A549 (cell line): ENCODE measurements at regions not wholly inside any gene's neighbourhood (a gene's known extent, or its start where the extent isn't known, plus 50 kb on each side); places are given as distances from the start of the nearest gene placed in this dataset.

Experiments
- ATAC-seq, 2 experiments: fragments of 200-7000 bp in 1 of 2; fragments of >200 bp in 1 of 2; cut with Nextera tagmentation in 1 of 2; cut with Tn5 transposase in 1 of 2; 3 replicates each; pipeline versions ENCODE4 v1.8.0 to v1.9.1; 2018 to 2020; ENCODE audit warnings: mild to moderate bottlenecking in 1 of 2, moderate library complexity in 1 of 2
- CTCF ChIA-PET: fragments of 300-600 bp; sonication (Branson Sonifier 250); formaldehyde crosslinking; extraction: SDS; loops from one replicate; lab custom pipeline; 2021; ENCODE audit warnings: antibody characterized with exemption, inconsistent platforms; lab: Yijun Ruan, JAX
- POLR2A ChIA-PET: fragments of 350-600 bp; formaldehyde crosslinking; extraction: SDS; loops from one replicate; lab custom pipeline; 2021; ENCODE audit warnings: antibody characterized with exemption, inconsistent platforms; lab: Yijun Ruan, JAX
- DNase-seq, 2 experiments: peaks; one replicate each; pipeline versions ENCODE4 v3.0.0 to v3.0.0-alpha.2; 2011 to 2016; ENCODE audit warnings: low read depth in 1 of 2, low spot score in 1 of 2
- FAIRE-seq: peaks from 2 replicates; lab custom pipeline; 2011; peaks lifted over from hg19 to GRCh38; lab: Jason Lieb, UNC
- H3K27ac ChIP-seq, 2 experiments: fragments of >200 bp; sonication (Bioruptor Twin); formaldehyde crosslinking; 3 replicates each; pipeline ENCODE4 v1.5.1; 2016 to 2017
- H3K4me1 ChIP-seq: fragments of >200 bp; sonication (Bioruptor Twin); formaldehyde crosslinking; 3 replicates; pipeline ENCODE4 v1.6.1; 2016
- H3K4me2 ChIP-seq: fragments of >200 bp; sonication (Bioruptor Twin); formaldehyde crosslinking; 3 replicates; pipeline ENCODE4 v1.6.1; 2016
- H3K4me3 ChIP-seq: fragments of >200 bp; sonication (Bioruptor Twin); formaldehyde crosslinking; 3 replicates; pipeline ENCODE4 v1.5.1; 2016
- H3K9me3 ChIP-seq: fragments of >200 bp; sonication (Bioruptor Twin); formaldehyde crosslinking; 3 replicates; pipeline ENCODE4 v1.6.1; 2016
- BCL3 ChIP-seq: fragments of >200 bp; sonication (Bioruptor Twin); formaldehyde crosslinking; IDR thresholded peaks from 3 replicates; pipeline ENCODE4 v1.6.1; 2016
- CHD2 ChIP-seq: fragments of 150-350 bp; IDR thresholded peaks from 2 replicates; pipeline ENCODE4 v1.6.1; 2014; ENCODE audit warnings: low read length; ENCODE audit not compliant: partially characterized antibody
- E2F6 ChIP-seq: IDR thresholded peaks from 2 replicates; pipeline ENCODE4 v1.6.1; 2012; ENCODE audit warnings: low read depth, borderline replicate concordance
- EHMT2 ChIP-seq: fragments of 200-600 bp; sonication (generic); IDR thresholded peaks from 2 replicates; pipeline ENCODE4 v1.6.1; 2016; ENCODE audit warnings: antibody characterized with exemption, low read depth, mild to moderate bottlenecking, moderate library complexity
- EP300 ChIP-seq, 2 experiments: fragments of >200 bp; sonication (Bioruptor Twin); formaldehyde crosslinking; IDR thresholded peaks; 2 replicates in 1 of 2; 3 replicates in 1 of 2; pipeline ENCODE4 v1.6.1; 2016 to 2017
- FOSL2 ChIP-seq, 2 experiments: fragments of 450-650 bp in 1 of 2; fragments of >200 bp in 1 of 2; sonication (Bioruptor Twin) in 1 of 2; formaldehyde crosslinking; IDR thresholded peaks; 2 replicates each; pipeline versions ENCODE4 v1.5.0 to v1.6.1; 2016 to 2020; ENCODE audit warnings: mild to moderate bottlenecking in 1 of 2, moderate library complexity in 1 of 2
- HOXB13 ChIP-seq: fragments of 250-450 bp; sonication (Bioruptor Pico); IDR thresholded peaks from 2 replicates; pipeline ENCODE4 v1.5.0; 2020; ENCODE audit warnings: low read depth, mild to moderate bottlenecking, moderate library complexity
- KDM5A ChIP-seq: fragments of 200-600 bp; sonication (generic); IDR thresholded peaks from 2 replicates; pipeline ENCODE4 v1.6.1; 2016; ENCODE audit warnings: antibody characterized with exemption, mild to moderate bottlenecking
- MAFK ChIP-seq: fragments of 450-650 bp; IDR thresholded peaks from 2 replicates; pipeline ENCODE4 v1.6.1; 2014; ENCODE audit not compliant: partially characterized antibody
- MAX ChIP-seq: IDR thresholded peaks from 2 replicates; pipeline ENCODE4 v1.6.1; 2012
- MAZ ChIP-seq: fragments of 150-350 bp; IDR thresholded peaks from 2 replicates; pipeline ENCODE4 v1.6.1; 2014; ENCODE audit warnings: antibody characterized with exemption, low read depth, low read length, borderline replicate concordance
- NFE2L2 ChIP-seq: fragments of 150-350 bp; conservative IDR thresholded peaks from 2 replicates; pipeline ENCODE4 v1.6.1; 2014; ENCODE audit warnings: low read length
- NR3C1 ChIP-seq: fragments of >200 bp; sonication (Bioruptor Twin); formaldehyde crosslinking; IDR thresholded peaks from 3 replicates; pipeline ENCODE4 v1.6.1; 2017
- PBX3 ChIP-seq: IDR thresholded peaks from 2 replicates; pipeline ENCODE4 v1.6.1; 2012
- RARB ChIP-seq: fragments of 250-450 bp; sonication (Bioruptor Pico); IDR thresholded peaks from 2 replicates; pipeline ENCODE4 v1.8.0; 2021; ENCODE audit warnings: mild to moderate bottlenecking, moderate library complexity
- RCOR1 ChIP-seq: fragments of 150-350 bp; IDR thresholded peaks from 2 replicates; pipeline ENCODE4 v1.6.1; 2014; ENCODE audit warnings: antibody characterized with exemption, low read length, low read depth
- REST ChIP-seq: fragments of 200-600 bp; sonication (generic); IDR thresholded peaks from 2 replicates; pipeline ENCODE4 v1.6.1; 2016; ENCODE audit warnings: antibody characterized with exemption, mild to moderate bottlenecking, moderate library complexity
- RFX5 ChIP-seq: fragments of 450-650 bp; IDR thresholded peaks from 2 replicates; pipeline ENCODE4 v1.7.1; 2014; ENCODE audit warnings: antibody characterized with exemption, mild to moderate bottlenecking, moderate library complexity
- TP53 ChIP-seq: fragments of 250-450 bp; sonication (Bioruptor Pico); IDR thresholded peaks from 2 replicates; pipeline ENCODE4 v1.5.0; 2021; ENCODE audit warnings: mild to moderate bottlenecking, moderate library complexity
- ZFP36 ChIP-seq: fragments of 450-650 bp; IDR thresholded peaks from 2 replicates; pipeline ENCODE4 v1.6.1; 2014; ENCODE audit warnings: borderline replicate concordance; ENCODE audit not compliant: partially characterized antibody
- WGBS: methylation state at CpG from one replicate; pipeline ENCODE4 v1.1.6; 2017; ENCODE audit errors: missing lambda C conversion rate; 5-methylcytosine and 5-hydroxymethylcytosine counted together

GRCh38 chr20:52469128-52469527 lies 277.5 kb upstream of the ZFP64 start:
- Histone ChIP-seq H3K9me3 (no peaks in the 10 kb centered on the region), H3K4me3 (no peak overlapping the region), H3K4me2 (no peak overlapping the region), H3K27ac (no peak overlapping the region), H3K4me1 (no peaks in the 10 kb centered on the region)
- ChIA-PET POLR2A (no interaction called here), CTCF (no interaction called here)
- no peak for TF ChIP-seq PBX3
- WGBS = 22% methylated on average over 9 of the region's 9 CpGs
- no peak for DNase-seq
- ATAC-seq = no peak
- FAIRE-seq = no peak

- TF ChIP-seq TP53 (CRISPR knock-in tag) (no peak), RARB (CRISPR knock-in tag) (no peak), PBX3 (no peak), HOXB13 (CRISPR knock-in tag) (no peak), E2F6 (no peak), CHD2 (no peak), BCL3 (no peak), MAFK (no peak), EHMT2 (no peak), RCOR1 (no peak), MAZ (no peak), NR3C1 (no peak), KDM5A (no peak), MAX (no peak), EP300 (IDR thresholded peaks at IDR 0.05) (no peak), FOSL2 (IDR thresholded peaks at IDR 0.05) (no peak), FOSL2 (CRISPR knock-in tag; IDR thresholded peaks at IDR 0.05) (no peak), ZFP36 (no peak), NFE2L2 (no peak), REST (no peak), RFX5 (no peak)
- DNase-seq (no peak), ATAC-seq (no peak), FAIRE-seq (no peak)
- no peak overlapping the region for H3K4me2 ChIP-seq
- H3K4me1 ChIP-seq = no peaks in the 10 kb centered on the region
- POLR2A ChIA-PET = no interaction called here
- no peaks in the 10 kb centered on the region for H3K9me3 ChIP-seq
- H3K27ac ChIP-seq = no peak overlapping the region
- CTCF ChIA-PET = no interaction called here
- H3K4me3 ChIP-seq = no peak overlapping the region
- 26% methylated on average over 6 of the region's 6 CpGs for WGBS
Measured at GRCh38 chr20:52465991-52466390, 274.4 kb upstream of the ZFP64 start.
